GM12892 (cell line): ENCODE measurements at regions not wholly inside any gene's neighbourhood (a gene's known extent, or its start where the extent isn't known, plus 50 kb on each side); places are given as distances from the start of the nearest gene placed in this dataset.

Experiments used
- DNase-seq: peaks from one replicate; pipeline ENCODE4 v3.0.0; 2011; ENCODE audit not compliant: insufficient read length
- FAIRE-seq: peaks from 2 replicates; lab custom pipeline; 2011; peaks lifted over from hg19 to GRCh38; lab: Jason Lieb, UNC
- POLR2A ChIP-seq: IDR thresholded peaks from 2 replicates; pipeline ENCODE4 v1.6.1; 2011; ENCODE audit warnings: low read depth, low read length, control low read depth
- POLR2AphosphoS5 ChIP-seq: IDR thresholded peaks from 2 replicates; pipeline ENCODE4 v1.6.1; 2011; ENCODE audit warnings: low read depth, low read length, control low read depth
- TAF1 ChIP-seq: IDR thresholded peaks from 2 replicates; pipeline ENCODE4 v1.6.1; 2011; ENCODE audit warnings: low read depth, mild to moderate bottlenecking, control low read depth, low read length, borderline replicate concordance

DNA sequence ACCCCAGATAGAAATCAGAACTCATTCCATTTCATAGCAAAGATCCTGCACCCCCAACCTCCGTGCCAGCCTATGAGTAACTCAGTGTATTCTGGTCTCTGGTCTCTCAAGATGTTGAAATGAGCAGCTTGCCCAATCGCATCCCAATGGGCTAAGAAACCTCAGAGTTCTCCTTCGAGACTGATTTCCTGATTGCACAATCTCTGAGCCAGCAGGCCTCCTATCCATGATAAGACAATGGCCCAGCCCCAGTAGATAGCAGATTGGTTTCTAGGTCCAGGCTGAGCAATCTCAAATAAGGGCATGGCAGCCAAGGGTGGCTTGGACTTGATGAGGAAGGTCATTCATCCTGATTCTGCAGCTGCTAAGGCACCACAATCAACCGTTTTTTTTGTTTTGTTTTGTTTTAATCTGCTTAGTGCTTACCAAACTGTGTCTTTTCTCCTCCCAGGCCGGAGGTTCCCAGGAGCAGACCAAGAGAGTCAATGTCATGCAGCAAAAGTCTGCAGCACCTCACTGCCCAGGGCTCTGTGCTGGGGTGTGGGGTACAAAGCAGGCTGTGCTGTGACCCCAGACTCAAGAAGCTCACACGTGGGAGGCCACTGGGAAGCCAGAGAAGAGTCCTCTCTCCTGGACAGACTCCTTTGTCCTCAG lies 125.1 kb upstream of the NXT1 start:
- no peak for DNase-seq
- TF ChIP-seq POLR2AphosphoS5, result no peak
- no peak for TF ChIP-seq POLR2A
- no peak for TF ChIP-seq TAF1
- FAIRE-seq, result no peak

DNA sequence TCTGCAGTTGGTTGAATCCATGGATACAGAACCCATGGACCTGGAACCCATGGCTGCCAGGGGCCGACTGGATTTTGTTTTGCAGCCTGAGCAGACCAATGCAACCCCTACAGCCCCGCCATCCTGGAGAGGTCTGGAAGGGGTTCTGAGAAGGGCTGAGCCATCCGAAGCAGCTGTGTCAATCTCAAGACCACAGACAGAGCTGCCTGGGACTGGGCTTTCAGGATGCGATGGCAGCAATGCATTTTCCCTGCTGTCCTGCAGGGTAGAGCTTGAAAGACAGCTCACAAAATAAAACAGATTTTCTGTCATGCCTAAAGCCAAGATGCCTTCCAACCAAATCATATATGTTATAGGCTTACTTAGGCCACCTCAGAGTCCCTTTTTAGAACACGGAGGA lies 125.8 kb upstream of the NXT1 start:
- TF ChIP-seq TAF1, result no peak
- FAIRE-seq, result no peak

DNA sequence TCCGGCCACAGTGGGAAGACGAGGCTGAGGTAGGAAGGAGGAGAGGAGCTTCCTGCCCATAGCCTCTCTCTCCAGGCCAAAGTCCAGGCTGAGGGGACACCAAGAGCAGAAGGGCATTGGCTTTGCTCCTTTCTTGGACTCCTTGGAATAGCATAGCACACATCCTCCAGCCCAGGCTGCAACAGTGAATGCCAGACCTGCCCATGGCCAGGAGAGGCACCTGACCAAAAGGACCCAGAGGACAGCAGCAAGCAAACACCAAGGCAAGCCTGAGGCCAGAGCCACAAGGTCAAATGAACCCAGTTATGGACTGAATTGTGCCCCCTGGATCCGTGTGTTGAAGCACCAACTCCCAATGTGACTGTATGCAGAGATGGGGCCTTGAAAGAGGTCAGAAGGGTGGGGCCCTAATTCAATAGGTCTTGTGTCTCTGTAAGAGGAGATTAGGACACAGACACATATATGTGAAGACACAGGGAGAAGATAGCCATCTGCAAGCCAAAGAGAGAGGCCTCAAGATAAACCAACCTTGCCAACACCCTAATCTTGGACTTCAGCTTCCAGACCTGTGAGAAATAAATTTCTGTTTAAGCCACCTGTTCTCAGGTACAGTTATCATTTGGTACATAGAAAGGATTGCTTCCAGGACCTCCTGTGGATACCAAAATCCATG lies 126.5 kb upstream of the NXT1 start:
- TF ChIP-seq TAF1 (no peak), POLR2AphosphoS5 (no peak), POLR2A (no peak)
- no peak for FAIRE-seq
- DNase-seq, result no peak

More for the DNA sequence above, 125.8 kb upstream of the NXT1 start:
- DNase-seq, result no peak

DNA sequence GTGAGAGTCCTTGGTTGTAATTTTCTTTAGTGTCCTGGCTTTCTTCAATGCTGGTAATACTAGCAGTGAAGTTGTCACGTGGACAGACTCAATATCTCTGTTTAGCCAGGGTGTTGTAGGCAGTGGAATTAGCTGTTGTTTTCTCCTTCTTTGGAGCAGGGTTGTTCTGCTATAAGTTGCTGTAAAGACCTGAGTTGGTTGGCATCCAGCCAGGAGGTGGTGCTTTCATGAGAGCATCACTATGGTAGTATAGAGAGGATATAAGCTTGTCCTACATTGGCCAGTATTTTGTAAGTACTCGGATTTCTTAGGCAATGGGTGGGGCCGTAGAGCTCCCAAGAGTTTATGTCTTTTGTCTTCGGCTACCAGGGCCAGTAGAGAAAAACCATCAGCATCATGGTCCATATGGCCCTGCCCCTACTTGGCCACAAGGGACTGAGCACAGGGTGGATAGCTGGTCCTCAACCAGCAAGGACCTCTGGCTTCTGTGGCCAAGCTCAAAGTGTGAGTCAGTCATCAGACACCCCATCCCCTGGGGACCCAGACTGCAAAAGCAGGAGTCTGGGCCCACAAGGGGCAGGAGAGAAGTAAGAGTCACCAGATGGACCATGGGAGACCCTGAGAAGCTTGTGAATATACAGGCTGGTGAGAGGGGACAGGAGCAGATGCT lies 127.9 kb upstream of the NXT1 start:
- DNase-seq (no peak), FAIRE-seq (no peak)
- TF ChIP-seq POLR2A, result no peak

DNA sequence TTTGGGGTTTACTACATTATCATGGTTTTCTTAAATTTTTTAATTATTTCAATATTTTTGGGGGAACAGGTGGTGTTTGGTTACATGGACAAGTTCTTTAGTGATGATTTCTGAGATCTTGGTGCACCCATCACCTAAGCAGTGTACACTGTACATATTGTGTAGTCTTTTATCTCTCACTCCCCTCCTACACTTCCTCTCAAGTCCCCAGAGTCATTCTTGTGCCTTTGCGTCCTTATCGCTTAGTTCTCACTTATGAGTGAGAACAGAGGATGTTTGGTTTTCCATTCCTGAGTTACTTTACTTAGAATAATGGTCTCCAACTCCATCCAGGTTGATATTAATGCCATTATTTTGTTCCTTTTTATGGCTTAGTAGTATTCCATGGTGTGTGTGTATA lies 130.9 kb upstream of the CD93 start:
- no peak for FAIRE-seq
- no peak for TF ChIP-seq POLR2A
- TF ChIP-seq TAF1, result no peak
- TF ChIP-seq POLR2AphosphoS5, result no peak
- no peak for DNase-seq

DNA sequence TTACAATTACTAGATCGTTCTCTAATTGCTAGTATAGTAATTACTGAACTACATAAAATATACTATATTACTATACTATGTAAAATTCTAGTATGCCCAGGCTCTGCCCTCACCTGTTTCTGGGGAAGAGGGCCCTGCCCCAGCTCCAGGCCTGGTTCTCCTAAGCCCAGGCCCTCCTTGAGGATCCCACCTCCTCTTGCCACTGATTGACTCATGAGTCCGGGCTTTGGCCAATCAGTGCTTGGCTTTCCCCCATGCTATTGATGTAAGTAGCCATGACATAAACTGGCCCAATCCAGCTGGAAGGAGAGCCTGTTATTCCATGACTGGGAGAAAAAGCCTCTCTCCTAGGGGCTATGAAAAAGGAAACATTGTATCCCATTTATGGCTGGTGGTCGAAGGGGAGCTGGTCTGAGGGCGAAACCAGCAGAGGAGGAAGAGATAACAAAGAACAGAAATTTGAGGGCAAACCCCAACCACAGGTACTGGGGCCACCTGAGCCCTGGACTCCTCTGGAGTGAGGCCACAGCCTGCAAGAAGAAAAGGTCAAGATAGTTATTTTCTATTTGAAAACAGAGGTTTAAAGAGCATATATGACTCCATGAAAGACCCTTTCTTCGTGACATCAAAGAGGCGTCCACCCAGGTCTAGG lies 129.3 kb upstream of the CD93 start:
- FAIRE-seq, result no peak
- DNase-seq, result no peak
- TF ChIP-seq POLR2A, result no peak
- TF ChIP-seq POLR2AphosphoS5, result no peak
- TF ChIP-seq TAF1, result no peak

DNA sequence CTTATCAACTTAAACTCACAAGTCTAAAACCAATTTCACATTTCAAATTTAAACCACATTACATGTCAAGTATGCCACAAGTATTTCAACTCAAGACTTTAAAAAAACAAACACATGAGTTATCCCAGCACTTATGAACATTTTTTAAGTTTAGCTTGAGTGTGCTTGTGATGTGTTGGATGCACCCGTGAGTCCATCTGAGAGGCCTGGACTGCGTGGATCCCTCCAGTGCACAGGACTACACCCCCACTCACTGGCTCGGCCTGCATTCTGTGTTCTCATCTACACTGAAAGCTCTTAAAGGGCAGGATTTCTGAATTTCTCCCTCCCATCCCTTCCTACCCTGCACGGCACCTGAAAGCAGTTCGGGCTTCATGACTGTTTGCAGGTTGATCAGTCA lies 128.8 kb upstream of the CD93 start:
- no peak for TF ChIP-seq POLR2A
- no peak for TF ChIP-seq TAF1
- TF ChIP-seq POLR2AphosphoS5, result no peak

DNA sequence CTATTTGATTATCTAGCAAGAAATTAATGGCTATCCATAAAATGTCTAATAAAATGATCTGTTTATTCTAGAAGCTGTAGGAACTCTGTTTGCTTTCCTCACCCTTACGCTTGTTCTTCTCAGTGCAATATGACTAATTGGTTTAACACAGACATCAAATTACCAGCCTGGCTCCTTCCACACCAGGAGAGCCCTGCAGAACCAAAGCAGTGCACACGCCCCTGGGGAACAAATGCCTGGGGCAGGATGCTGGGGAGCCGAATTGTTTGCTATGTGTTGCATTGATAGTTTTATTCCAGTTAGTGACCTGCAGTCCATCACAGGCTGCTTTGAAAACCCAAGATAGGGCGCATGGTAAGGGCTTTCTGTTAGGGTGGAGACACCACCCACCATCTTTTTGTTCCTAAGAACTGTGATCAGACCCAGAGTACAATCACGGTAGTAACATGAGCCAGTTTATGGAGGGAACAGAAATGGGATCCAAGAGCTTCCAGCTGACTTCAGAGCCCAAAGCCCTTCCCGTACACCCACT lies 126.4 kb upstream of the CD93 start:
- FAIRE-seq (no peak), DNase-seq (no peak)
- no peak for TF ChIP-seq POLR2A

More for the DNA sequence above, 128.8 kb upstream of the CD93 start:
- DNase-seq (no peak), FAIRE-seq (no peak)

DNA sequence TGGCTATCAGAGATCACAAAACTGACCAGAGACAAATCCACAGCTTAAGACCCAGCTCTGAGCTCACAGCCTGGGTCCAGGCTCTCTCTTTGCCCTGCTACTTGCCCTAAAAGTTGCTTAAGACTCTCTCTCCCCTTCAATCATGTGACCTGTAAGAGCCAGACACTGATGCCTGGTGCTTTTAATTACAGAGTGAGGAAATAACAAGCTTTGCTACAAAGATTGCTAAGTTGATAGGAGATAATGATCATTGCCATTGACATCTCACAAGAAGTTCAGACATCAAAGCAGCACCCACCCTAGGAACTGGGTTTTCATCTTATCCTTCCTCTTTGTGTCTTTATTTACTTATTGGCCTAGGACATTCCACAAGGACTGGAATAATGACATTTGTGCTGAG lies 125.9 kb upstream of the CD93 start:
- no peak for DNase-seq
- no peak for FAIRE-seq
- TF ChIP-seq POLR2AphosphoS5 (no peak), TAF1 (no peak), POLR2A (no peak)

DNA sequence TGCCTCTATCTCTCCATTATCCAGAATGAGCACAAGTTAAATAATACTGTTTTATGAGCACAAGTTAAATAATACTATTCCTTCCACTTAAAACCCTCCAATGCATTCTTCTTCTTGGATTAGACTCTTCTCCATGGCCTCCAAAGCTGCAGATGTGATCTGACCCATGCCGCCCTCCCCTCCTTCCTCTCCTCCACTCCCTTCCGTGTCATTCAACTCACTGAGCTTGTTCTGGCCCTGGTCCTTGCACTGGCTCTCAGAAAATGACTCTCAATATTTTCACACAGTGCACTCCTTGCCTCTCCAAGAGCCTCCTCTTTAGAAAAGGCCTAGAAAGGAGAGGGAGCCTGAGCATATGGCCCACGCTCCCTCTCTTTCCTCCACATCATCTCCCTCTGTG lies 125.0 kb upstream of the CD93 start:
- no peak for DNase-seq
- FAIRE-seq, result no peak
- TF ChIP-seq POLR2A (no peak), TAF1 (no peak), POLR2AphosphoS5 (no peak)

DNA sequence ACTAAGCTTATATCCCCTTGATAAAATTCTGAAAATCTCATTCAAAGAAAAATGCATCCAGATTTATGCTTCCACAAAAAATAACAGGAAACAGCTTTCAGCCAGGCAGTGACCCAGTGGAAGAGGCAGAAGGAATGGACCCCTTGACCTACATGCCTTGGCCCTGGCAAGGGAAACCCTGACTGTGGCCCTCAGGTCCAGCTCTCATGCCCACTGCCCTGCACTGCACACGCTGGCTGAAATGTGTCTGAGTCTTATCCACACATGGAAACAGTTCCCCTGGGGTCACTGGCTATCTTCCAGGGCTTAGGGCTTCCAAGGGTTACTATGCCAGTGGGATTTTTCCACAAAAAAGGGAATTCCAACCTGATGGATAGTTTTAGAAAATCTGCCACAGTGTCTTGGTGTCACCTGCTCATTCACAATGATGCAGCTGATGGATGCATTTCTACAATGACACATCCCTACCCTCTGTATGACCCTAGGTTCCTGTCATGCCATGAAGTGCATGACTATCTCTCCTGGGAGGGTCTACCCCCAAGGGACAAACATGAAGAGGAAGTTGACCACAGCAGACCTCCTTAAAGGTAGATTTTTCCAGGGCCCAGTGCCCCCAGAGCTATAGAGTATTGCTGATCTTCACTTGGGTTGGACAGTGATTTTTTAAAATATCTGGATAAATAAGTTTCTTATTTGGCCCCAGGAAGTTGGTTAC lies 121.9 kb upstream of the CD93 start:
- no peak for TF ChIP-seq POLR2A
- no peak for TF ChIP-seq TAF1
- TF ChIP-seq POLR2AphosphoS5, result no peak
- FAIRE-seq, result no peak

More for the DNA sequence above, 121.9 kb upstream of the CD93 start:
- DNase-seq, result no peak
